Stomach (tissue), 4 donors: ENCODE measurements at regions not wholly inside any gene's neighbourhood (a gene's known extent, or its start where the extent isn't known, plus 50 kb on each side); places are given as distances from the start of the nearest gene placed in this dataset.

Source experiments
- EP300 ChIP-seq: sonication (generic); formaldehyde crosslinking; IDR thresholded peaks from one replicate; pipeline ENCODE4 v1.6.1; 2017; ENCODE audit warnings: antibody characterized with exemption
- POLR2A ChIP-seq, 4 donors: fragments of 450-650 bp; IDR thresholded peaks; one replicate each; pipeline ENCODE4 v1.6.1; 2016; ENCODE audit warnings: antibody characterized with exemption in 4 of 4, control low read depth in 2 of 4, mild to moderate bottlenecking in 1 of 4, moderate library complexity in 1 of 4
- POLR2AphosphoS5 ChIP-seq, 3 donors: sonication (generic); formaldehyde crosslinking; IDR thresholded peaks; one replicate each; pipeline ENCODE4 v1.6.1; 2016; ENCODE audit warnings: antibody characterized with exemption in 3 of 3
- TF ChIP-seq, protein P1 (sequence below), 7 experiments: fragments of 450-650 bp in 4 of 7; fragments of 200-600 bp in 3 of 7; sonication (generic) in 3 of 7; IDR thresholded peaks; one replicate each; pipeline ENCODE4 v1.5.1; 2016 to 2019; ENCODE audit warnings: antibody characterized with exemption in 7 of 7, control low read depth in 2 of 7, mild to moderate bottlenecking in 1 of 7

DNA sequence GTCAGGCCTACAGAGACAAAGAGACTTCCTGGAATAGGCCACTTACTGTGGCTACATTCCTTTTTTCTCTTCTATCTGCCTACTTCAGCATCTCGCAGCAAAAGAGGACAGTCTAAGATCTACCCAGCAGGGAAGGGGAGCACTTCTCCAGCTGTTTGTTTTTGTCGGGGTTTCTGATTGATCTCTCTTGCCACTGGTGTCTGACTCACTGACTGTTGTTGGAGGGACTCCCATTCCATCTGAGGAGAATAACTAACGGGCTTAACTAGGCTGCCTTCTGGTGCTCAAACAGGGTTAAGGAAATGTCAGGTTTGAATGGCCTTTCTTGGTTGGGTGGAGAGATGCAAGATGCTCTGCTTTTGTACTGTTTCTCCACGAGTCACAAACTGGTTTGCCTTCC is 100.2 kb upstream of the TMEM164 start:
- TF ChIP-seq, protein P1, sequence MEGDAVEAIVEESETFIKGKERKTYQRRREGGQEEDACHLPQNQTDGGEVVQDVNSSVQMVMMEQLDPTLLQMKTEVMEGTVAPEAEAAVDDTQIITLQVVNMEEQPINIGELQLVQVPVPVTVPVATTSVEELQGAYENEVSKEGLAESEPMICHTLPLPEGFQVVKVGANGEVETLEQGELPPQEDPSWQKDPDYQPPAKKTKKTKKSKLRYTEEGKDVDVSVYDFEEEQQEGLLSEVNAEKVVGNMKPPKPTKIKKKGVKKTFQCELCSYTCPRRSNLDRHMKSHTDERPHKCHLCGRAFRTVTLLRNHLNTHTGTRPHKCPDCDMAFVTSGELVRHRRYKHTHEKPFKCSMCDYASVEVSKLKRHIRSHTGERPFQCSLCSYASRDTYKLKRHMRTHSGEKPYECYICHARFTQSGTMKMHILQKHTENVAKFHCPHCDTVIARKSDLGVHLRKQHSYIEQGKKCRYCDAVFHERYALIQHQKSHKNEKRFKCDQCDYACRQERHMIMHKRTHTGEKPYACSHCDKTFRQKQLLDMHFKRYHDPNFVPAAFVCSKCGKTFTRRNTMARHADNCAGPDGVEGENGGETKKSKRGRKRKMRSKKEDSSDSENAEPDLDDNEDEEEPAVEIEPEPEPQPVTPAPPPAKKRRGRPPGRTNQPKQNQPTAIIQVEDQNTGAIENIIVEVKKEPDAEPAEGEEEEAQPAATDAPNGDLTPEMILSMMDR (IDR thresholded peaks at IDR 0.05) = no peak
- TF ChIP-seq POLR2A (IDR thresholded peaks at IDR 0.05) (no peak), POLR2AphosphoS5 (IDR thresholded peaks at IDR 0.05) (no peak), EP300 (no peak)
